ENCODE measurements at regions not wholly inside any gene's neighbourhood (a gene's known extent, or its start where the extent isn't known, plus 50 kb on each side); places are given as distances from the start of the nearest gene placed in this dataset.

- no peak for DNase-seq (ENCODE audit: low spot score)
These were observed 61.7 kb upstream of the PPP2R2B start for GRCh38 chr5:146940295-146940694.

GRCh38 chr5:146944019-146944418 is 65.5 kb upstream of the PPP2R2B start:
- DNase-seq (ENCODE audit: low spot score) = no peak

- no peak for DNase-seq (ENCODE audit: low spot score)
These were observed 66.4 kb upstream of the PPP2R2B start for GRCh38 chr5:146944764-146945616.

GRCh38 chr5:146945617-146946084 is 67.1 kb upstream of the PPP2R2B start:
- no peak for DNase-seq (ENCODE audit: low spot score)

GRCh38 chr5:146947181-146947941 is 68.8 kb upstream of the PPP2R2B start:
- peak; percentile 4 for DNase-seq (ENCODE audit: low spot score)

GRCh38 chr5:146948666-146949065 is 70.1 kb upstream of the PPP2R2B start:
- DNase-seq (ENCODE audit: low spot score) = no peak

- no peak for DNase-seq (ENCODE audit: low spot score)
These were observed 73.6 kb upstream of the PPP2R2B start for GRCh38 chr5:146952168-146952567.

- DNase-seq (ENCODE audit: low spot score) = no peak
These were observed 77.7 kb upstream of the PPP2R2B start for GRCh38 chr5:146956217-146956616.

- no peak for DNase-seq (ENCODE audit: low spot score)
These were observed 80.8 kb upstream of the PPP2R2B start for GRCh38 chr5:146959360-146959759.

- no peak for DNase-seq (ENCODE audit: low spot score)
These were observed 84.3 kb upstream of the PPP2R2B start for GRCh38 chr5:146962801-146963355.

- DNase-seq (ENCODE audit: low spot score) = peak; percentile 73
These were observed 87.5 kb upstream of the PPP2R2B start for GRCh38 chr5:146965761-146966659.

GRCh38 chr5:146967646-146968045 is 89.1 kb upstream of the PPP2R2B start:
- DNase-seq (ENCODE audit: low spot score) = no peak

- DNase-seq (ENCODE audit: low spot score) = no peak
These were observed 92.8 kb upstream of the PPP2R2B start for GRCh38 chr5:146971401-146971800.

GRCh38 chr5:146986469-146986868 is 107.9 kb upstream of the PPP2R2B start:
- DNase-seq (ENCODE audit: low spot score) = no peak

GRCh38 chr5:146993876-146994530 is 115.4 kb upstream of the PPP2R2B start:
- no peak for DNase-seq (ENCODE audit: low spot score)

- DNase-seq (ENCODE audit: low spot score) = no peak
These were observed 117.3 kb upstream of the PPP2R2B start for GRCh38 chr5:146995878-146996277.

- DNase-seq (ENCODE audit: low spot score) = no peak
These were observed 136.8 kb upstream of the PPP2R2B start for GRCh38 chr5:147015405-147015804.

GRCh38 chr5:147017191-147017590 is 138.6 kb upstream of the PPP2R2B start:
- no peak for DNase-seq (ENCODE audit: low spot score)

GRCh38 chr5:147017621-147018020 is 139.1 kb upstream of the PPP2R2B start:
- no peak for DNase-seq (ENCODE audit: low spot score)

GRCh38 chr5:147018812-147019211 is 140.3 kb upstream of the PPP2R2B start:
- no peak for DNase-seq (ENCODE audit: low spot score)

GRCh38 chr5:147036691-147037245 is 158.2 kb upstream of the PPP2R2B start:
- no peak for DNase-seq (ENCODE audit: low spot score)
